GM18909 (cell line): ENCODE measurements at regions not wholly inside any gene's neighbourhood (a gene's known extent, or its start where the extent isn't known, plus 50 kb on each side); places are given as distances from the start of the nearest gene placed in this dataset.
"Not testable (repeated sequence)": the region's sequence is repeated elsewhere in the genome, so short reads cannot be mapped to it uniquely, and the experiment has no call there.

Experiments
- ATAC-seq: cut with Tn5 transposase; IDR thresholded peaks from one replicate; pipeline ENCODE4 v1.9.1; 2021; ENCODE audit warnings: mild to moderate bottlenecking; ENCODE audit not compliant: unreplicated experiment, poor library complexity

GRCh38 chr11:116397602-116398084 is 375.1 kb downstream of the BUD13 start:
- no peak for ATAC-seq

DNA sequence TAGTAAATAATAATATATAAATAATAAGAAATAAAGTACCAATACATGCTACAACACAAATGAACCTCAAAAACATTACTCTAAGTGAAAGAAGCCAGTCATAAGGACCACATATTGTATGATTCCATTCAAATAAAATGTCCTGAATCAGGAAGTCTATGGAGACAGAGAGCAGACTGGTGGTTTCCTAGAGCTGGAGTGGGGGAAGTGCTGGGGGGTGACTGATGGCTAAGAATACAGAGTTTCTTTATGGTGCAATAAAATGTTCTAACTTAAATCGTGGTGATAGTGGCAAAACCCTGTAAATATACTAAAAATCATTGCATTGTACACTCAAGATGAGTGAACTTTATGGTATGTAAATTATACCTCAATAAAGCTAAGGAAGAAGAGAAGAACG is 376.5 kb downstream of the BUD13 start:
- no peak for ATAC-seq

DNA sequence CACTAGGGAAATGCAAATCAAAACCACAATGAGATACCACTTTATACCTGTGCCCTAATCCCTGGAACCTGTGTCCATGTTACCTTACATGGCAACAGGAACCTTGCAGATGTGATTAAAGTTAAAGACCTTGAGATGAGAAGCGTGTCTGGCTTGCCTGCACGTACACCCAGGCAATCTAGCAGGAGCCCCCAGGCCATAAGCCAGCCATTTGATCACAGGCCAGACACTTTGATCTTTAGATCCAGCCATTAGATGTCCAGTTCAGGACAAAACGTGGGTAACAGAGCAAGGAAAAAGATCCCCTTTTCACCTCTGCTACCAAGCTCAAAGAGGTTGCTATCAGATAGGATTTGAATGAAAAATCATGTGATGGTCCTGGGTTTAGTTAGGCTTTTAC is 378.8 kb downstream of the BUD13 start:
- no peak for ATAC-seq

- ATAC-seq: no peak
Measured at GRCh38 chr11:116390963-116391362, 381.8 kb downstream of the BUD13 start.

DNA sequence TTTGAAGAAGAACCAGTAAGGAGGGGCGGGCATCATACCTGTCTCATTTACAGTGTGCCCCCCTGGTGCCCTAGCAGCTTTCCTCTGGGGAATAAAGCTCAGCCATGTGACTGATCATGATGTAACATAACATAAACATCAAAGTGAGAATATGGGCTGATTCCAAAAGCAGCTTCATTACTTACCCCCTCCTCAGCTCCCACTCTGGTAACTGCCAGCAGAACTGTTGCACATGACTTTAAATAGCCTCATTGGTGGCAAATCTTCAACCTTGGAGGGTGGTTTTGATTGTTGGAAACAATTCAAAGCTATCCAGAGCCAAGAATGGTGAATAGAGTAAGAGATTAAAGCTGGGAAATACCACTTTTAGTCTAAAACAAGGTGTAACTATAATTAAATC is 384.6 kb downstream of the BUD13 start:
- ATAC-seq: no peak

GRCh38 chr11:116387641-116388040 is 385.1 kb downstream of the BUD13 start:
- ATAC-seq: no peak

GRCh38 chr11:116386118-116386699 is 386.6 kb downstream of the BUD13 start:
- no peak for ATAC-seq

DNA sequence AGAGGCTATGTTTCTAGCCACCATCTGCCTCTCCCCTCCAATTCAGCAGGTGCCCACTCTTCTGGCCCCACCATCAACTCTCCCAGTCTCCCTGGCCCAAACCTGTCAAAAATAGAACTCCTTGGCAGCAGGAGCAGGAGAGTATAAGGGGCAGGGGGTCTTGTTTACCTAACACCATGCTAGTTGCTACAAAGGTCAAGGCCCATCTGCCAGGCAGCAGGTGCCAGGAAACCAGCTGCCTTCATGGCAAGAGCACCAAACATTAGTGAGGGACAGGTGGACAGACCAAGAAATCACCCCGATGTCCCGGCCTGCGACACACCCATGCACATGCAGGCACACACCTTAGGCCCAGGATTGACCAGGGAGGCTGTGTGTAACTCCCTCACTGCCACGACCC is 387.9 kb downstream of the BUD13 start:
- no peak for ATAC-seq

GRCh38 chr11:116384407-116384806 is 388.4 kb downstream of the BUD13 start:
- no peak for ATAC-seq

DNA sequence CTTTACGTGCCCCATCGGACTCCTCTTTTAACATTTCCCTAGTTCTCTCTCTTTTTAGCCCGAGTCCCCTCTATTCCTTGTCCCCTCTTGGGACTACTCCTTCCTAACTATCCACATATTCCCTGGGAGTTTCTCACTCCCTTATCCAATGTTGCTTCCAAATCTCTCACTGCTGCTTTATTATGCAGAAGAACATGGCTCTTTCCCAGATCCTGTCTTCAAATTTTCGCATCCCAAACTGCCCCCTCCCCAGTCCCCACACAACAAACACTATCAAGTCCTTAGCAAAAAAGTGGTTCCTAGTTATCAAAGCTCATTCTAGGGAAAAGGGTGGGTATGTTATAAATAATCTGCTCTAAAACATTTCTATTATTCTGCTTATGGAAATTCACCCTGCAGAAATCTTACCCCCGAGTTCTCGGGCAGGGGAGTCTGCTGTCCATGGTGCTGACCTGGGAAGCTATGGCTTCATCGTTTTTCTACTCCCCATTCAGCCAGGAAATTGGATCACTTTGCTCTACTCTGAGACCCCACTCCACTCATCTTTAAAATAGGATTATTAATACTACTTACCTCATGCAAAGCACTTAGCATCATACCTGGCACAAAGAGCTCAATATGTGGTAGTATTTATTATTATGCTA is 393.5 kb downstream of the BUD13 start:
- ATAC-seq: no peak

DNA sequence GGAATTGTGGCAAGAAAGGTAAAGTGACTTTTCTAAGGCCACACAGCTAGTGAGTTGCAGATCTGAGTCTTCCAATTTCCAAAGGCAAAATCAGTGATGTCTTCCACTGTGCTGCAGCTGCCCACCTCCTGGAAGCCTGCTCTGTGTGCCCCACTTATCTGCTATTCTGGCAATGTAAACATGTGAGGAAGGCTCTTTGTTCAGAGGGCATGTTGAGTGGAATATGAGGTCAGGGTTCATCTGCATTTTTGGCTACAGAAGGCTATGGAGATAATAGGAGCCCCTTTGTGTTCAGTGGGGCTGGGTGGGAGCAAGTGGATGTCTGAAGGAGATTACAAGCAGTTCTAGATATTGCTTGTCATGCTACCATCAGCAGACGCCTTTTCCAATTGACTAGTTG is 396.2 kb downstream of the BUD13 start:
- no peak for ATAC-seq

DNA sequence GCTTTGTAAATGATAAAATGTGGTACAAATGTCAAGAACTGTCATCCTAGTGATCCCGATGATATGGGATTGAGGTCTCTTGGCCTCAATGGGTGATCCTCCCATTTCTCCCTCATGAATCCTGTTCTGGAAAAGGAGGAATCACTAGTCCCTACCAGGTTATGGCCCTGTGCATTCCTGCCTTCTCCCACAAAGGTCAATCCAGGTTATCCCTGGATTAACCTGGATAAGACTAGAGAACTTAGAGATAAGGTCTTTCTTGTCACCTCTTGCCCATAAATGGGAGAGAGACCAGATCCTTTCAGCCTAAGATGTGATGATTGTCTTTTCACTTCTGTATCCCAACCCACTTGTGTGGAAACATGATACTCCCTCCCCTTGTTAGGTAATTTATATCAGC is 396.7 kb downstream of the BUD13 start:
- ATAC-seq: no peak

DNA sequence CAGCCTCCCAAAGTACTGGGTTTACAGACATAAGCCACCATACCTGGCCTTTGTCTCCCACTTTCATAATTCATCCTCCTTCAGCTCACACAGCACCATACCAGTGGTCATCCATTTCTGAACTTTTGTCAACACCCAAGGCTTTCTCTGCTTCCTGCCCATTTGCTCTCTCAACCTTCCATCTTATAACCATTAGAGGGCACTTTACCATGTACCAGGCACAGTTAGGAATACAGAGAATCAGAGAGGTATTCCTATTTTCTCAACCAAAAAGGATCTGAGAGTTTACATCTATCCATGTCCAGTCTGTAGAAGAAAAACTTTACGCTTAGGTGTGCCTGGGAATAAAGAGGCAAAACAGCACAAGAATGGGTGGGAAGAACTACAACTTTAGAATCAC is 397.6 kb downstream of the BUD13 start:
- no peak for ATAC-seq

- no peak for ATAC-seq
Measured at GRCh38 chr11:116374085-116374484, 398.7 kb downstream of the BUD13 start.

DNA sequence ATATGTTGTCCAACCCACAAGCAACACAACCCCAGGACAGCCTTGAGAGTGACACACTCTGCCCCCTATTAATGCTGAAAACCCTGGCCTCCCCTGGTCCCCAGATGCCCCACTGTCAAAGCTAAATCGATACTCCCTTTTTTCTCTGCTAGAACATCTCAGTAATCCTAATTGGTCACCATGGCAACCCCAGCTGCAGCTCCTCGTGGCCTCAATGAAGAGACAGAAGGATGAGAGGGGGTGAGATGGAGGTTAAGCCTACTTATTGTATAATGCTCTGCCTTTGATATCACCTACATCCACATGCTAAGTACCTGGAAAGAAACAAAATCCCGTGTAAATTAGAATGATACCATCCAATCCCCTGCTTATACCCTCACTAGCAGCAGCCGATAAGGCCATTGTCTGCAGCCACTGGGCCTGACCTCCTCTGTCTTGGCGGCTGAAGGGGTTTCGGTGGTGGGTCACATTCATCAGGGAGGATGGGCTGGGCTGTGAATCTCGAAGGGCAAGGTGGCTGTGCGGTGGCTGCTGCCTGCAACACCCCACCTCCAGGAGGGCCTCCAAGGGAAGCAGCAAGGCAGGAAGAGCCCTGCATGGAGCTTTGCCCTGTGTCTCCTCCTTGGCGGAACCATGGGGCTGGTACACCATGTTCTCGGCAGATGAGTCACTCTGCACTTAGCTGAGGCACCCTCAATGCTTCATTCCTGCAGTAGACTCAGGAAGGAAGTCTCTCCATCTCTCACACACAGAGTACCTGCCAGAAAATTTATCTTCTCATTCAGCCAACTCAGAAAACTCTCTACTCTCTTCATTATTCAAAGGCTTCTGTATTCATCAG is 399.5 kb downstream of the BUD13 start:
- ATAC-seq: no peak

- no peak for ATAC-seq
Measured at GRCh38 chr11:116371146-116371545, 401.6 kb downstream of the BUD13 start.

GRCh38 chr11:116368784-116369183 is 404.0 kb downstream of the BUD13 start:
- ATAC-seq: no peak

GRCh38 chr11:116366980-116367645 is 405.7 kb downstream of the BUD13 start:
- no peak for ATAC-seq

DNA sequence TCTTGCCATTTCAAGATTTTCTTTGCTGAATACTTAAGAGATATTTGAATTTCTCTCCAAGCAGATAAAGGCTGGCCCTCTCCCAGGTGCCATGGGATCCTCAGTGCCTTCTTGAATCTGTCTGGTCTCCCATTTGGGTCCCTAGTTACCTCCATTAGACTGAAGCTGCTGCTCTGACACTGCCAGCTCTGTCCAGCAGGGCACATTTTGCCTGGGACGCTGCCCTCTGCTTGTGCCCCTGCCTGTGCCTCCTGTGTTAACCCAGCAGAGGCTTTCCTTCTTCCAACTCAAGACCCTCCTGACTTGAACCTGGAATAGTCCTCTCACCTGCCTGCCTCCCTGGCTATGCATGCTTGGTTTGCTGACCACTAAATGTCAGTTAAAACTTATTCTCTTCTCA is 406.3 kb downstream of the BUD13 start:
- ATAC-seq: no peak

DNA sequence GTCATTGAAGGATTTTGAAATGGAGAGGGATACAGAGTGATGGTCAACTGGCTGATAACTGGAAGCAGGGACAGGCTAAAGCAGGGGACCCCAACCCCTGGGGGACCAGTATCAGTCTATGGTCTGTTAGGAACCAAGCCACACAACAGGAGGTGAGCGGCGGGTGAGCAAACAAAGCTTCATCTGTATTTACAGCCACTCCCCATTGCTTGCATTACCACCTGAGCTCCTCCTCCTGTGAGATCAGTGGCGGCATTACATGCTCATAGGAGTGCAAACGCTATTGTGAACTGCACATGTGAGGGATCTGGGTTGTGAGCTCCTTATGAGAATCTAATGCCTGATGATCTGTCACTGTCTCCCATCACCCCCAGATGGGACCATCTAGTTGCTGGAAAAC is 407.9 kb downstream of the BUD13 start:
- ATAC-seq: not testable (repeated sequence)

- ATAC-seq: no peak
Measured at GRCh38 chr11:116364348-116364747, 408.4 kb downstream of the BUD13 start.
